Left lung (tissue), 4 donors: ENCODE measurements at regions not wholly inside any gene's neighbourhood (a gene's known extent, or its start where the extent isn't known, plus 50 kb on each side); places are given as distances from the start of the nearest gene placed in this dataset.

Experiments
- ATAC-seq: fragments of 200-7000 bp; cut with Tn5 transposase; one replicate; pipeline ENCODE4 v1.9.1; 2020; ENCODE audit warnings: moderate library complexity
- DNase-seq, 4 donors: peaks; one replicate each; pipeline ENCODE4 v3.0.0-alpha.2; 2013 to 2020
- H3K27ac ChIP-seq, 2 donors: fragments of 200-600 bp; sonication (generic) in 1 of 2; one replicate each; pipeline versions ENCODE4 v1.5.0 to v1.8.0; 2020 to 2021
- H3K27me3 ChIP-seq, 2 donors: fragments of 200-600 bp; sonication (generic) in 1 of 2; one replicate each; pipeline versions ENCODE4 v1.5.0 to v1.8.0; 2020 to 2021
- H3K36me3 ChIP-seq, 2 donors: fragments of 200-600 bp; sonication (generic) in 1 of 2; one replicate each; pipeline versions ENCODE4 v1.5.0 to v1.8.0; 2020 to 2021
- H3K4me1 ChIP-seq, 2 donors: fragments of 200-600 bp; one replicate each; pipeline ENCODE4 v1.8.0; 2021
- H3K4me3 ChIP-seq, 2 donors: fragments of 200-600 bp; sonication (generic) in 1 of 2; one replicate each; pipeline versions ENCODE4 v1.5.0 to v1.8.0; 2020 to 2021; ENCODE audit warnings: mild to moderate bottlenecking in 1 of 2
- H3K9me3 ChIP-seq, 2 donors: fragments of 200-600 bp; sonication (generic) in 1 of 2; one replicate each; pipeline versions ENCODE4 v1.5.0 to v1.8.0; 2020 to 2021
- CTCF ChIP-seq, 2 donors: fragments of 200-600 bp; sonication (generic) in 1 of 2; IDR thresholded peaks; one replicate each; pipeline versions ENCODE4 v1.5.0 to v1.8.0; 2021; ENCODE audit warnings: antibody characterized with exemption in 2 of 2
- intact Hi-C, 2 donors: fragments of 100-400 bp; cut with DNase I; formaldehyde crosslinking; loops; one replicate each; pipeline versions ENCODE4 v1.11.2 to v1.14.2; 2022
- donor health status: DM: no; HTN: yes; CAD: no.
- donor health status: DM: no; HTN: no; CAD: no.

GRCh38 chr3:66101901-66102300 lies 63.2 kb upstream of the MAGI1 start:
- Histone ChIP-seq H3K4me3 (no peak overlapping the region), H3K9me3 (no peaks in the 10 kb centered on the region), H3K27ac (no peak overlapping the region), H3K4me1 (no peaks in the 10 kb centered on the region), H3K27me3 (no peaks in the 10 kb centered on the region), H3K36me3 (no peaks in the 10 kb centered on the region)
- DNase-seq (no peak), ATAC-seq (no peak)
- intact Hi-C loops: no loop called here
- no peak for TF ChIP-seq CTCF (IDR thresholded peaks at IDR 0.05)

- DNase-seq: no peak
- no peak for TF ChIP-seq CTCF (IDR thresholded peaks at IDR 0.05)
- H3K9me3 ChIP-seq: peaks cover 0 to 2% of the 10 kb centered on the region in 2 donors
- no peaks in the 10 kb centered on the region for H3K27me3 ChIP-seq
- ATAC-seq: no peak
- intact Hi-C loops: no loop called here
- H3K27ac ChIP-seq: no peak overlapping the region
- no peak overlapping the region for H3K4me3 ChIP-seq
- H3K36me3 ChIP-seq: no peaks in the 10 kb centered on the region
- H3K4me1 ChIP-seq: no peaks in the 10 kb centered on the region
These were observed 60.9 kb upstream of the MAGI1 start for GRCh38 chr3:66099541-66100065.

GRCh38 chr3:66098436-66098835 lies 59.7 kb upstream of the MAGI1 start:
- intact Hi-C loops: no loop called here

GRCh38 chr3:66097647-66098046 lies 58.9 kb upstream of the MAGI1 start:
- DNase-seq (no peak), ATAC-seq (no peak)
- no peaks in the 10 kb centered on the region for H3K36me3 ChIP-seq
- H3K27me3 ChIP-seq: no peaks in the 10 kb centered on the region
- TF ChIP-seq CTCF (IDR thresholded peaks at IDR 0.05): no peak
- H3K4me3 ChIP-seq: no peak overlapping the region
- intact Hi-C loops: no loop called here
- H3K27ac ChIP-seq: no peak overlapping the region
- no peaks in the 10 kb centered on the region for H3K4me1 ChIP-seq
- peaks cover 0 to 2% of the 10 kb centered on the region in 2 donors for H3K9me3 ChIP-seq

More at GRCh38 chr3:66098436-66098835, 59.7 kb upstream of the MAGI1 start:
- no peak overlapping the region for H3K4me3 ChIP-seq
- DNase-seq (no peak), ATAC-seq (no peak)
- H3K36me3 ChIP-seq: no peaks in the 10 kb centered on the region
- no peaks in the 10 kb centered on the region for H3K4me1 ChIP-seq
- no peak for TF ChIP-seq CTCF (IDR thresholded peaks at IDR 0.05)
- H3K27me3 ChIP-seq: no peaks in the 10 kb centered on the region
- peaks cover 0 to 2% of the 10 kb centered on the region in 2 donors for H3K9me3 ChIP-seq
- no peak overlapping the region for H3K27ac ChIP-seq

GRCh38 chr3:66095295-66096001 lies 56.7 kb upstream of the MAGI1 start:
- H3K4me1 ChIP-seq: no peaks in the 10 kb centered on the region
- H3K9me3 ChIP-seq: peaks cover 0 to 2% of the 10 kb centered on the region in 2 donors
- no peak overlapping the region for H3K4me3 ChIP-seq
- DNase-seq (no peak), ATAC-seq (no peak)
- no peak overlapping the region for H3K27ac ChIP-seq
- no peaks in the 10 kb centered on the region for H3K36me3 ChIP-seq
- TF ChIP-seq CTCF (IDR thresholded peaks at IDR 0.05): no peak
- no peaks in the 10 kb centered on the region for H3K27me3 ChIP-seq
- intact Hi-C loops: no loop called here
